ENCODE measurements at regions not wholly inside any gene's neighbourhood (a gene's known extent, or its start where the extent isn't known, plus 50 kb on each side); places are given as distances from the start of the nearest gene placed in this dataset.

DNA sequence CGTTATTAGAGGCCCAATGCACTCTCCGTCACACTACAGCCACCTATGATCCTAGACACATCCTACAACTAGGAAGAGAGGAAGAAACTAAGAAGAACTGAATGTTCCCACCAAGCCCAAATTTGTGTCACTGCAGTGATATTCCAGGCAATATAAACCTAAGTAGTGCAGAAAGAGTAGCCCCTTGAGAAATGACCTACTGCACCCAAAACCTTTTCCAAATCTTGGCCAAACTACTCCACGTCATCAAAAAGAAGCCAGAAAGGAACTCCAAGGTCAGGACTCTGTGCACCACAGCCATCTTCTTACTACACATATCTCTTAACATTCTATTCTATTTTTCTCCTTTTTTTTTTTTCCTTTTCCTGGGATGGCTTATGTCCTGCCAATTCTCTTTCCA, 60.2 kb downstream of the ADAMTS1 start:
- Mint-ChIP-seq H3K9me3 (no peaks in the 10 kb centered on the region), H3K36me3 (ENCODE audit: low read depth) (no peaks in the 10 kb centered on the region), H3K27me3 (no peaks in the 10 kb centered on the region), H3K27ac (no peak overlapping the region), H3K4me3 (no peak overlapping the region), H3K4me1 (no peaks in the 10 kb centered on the region)
- no peak for DNase-seq
- no peak for ATAC-seq

DNA sequence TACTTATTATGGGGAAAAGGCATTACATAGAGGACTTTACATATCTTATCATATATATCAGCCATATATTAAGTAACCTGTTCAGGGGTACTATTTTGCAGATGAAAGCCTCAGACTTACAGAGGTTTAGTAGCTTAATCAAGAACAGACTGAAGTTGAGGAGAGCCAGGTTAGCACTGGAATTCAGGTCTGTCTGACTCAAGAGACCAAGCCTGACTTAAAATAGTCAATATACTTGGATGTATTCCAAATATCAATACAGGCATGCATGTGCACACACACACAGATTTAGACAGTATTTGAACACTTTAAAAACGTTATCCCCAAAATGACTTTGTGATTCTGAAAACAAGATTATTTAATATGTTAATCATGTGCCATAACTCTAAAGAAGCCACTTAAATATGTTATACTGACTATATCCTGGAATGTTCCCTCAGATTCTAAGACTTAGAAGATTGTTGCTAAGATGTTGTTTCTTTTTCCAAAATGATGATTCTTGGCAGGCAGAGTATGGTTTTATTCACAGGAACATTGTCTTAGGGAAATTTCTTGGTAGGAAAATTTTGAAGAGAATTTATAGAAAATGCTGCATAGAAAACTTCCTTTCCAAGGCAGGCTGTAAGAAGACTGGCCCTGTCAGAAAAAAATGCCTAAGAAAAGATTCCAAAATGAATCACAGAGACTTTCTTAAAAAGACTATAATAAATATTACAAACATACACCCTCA, 61.6 kb downstream of the ADAMTS1 start:
- ATAC-seq (no peak), DNase-seq (no peak)
- Mint-ChIP-seq H3K9me3 (no peaks in the 10 kb centered on the region), H3K4me3 (no peak overlapping the region), H3K36me3 (ENCODE audit: low read depth) (no peaks in the 10 kb centered on the region), H3K27me3 (no peaks in the 10 kb centered on the region), H3K27ac (no peak overlapping the region), H3K4me1 (no peaks in the 10 kb centered on the region)

DNA sequence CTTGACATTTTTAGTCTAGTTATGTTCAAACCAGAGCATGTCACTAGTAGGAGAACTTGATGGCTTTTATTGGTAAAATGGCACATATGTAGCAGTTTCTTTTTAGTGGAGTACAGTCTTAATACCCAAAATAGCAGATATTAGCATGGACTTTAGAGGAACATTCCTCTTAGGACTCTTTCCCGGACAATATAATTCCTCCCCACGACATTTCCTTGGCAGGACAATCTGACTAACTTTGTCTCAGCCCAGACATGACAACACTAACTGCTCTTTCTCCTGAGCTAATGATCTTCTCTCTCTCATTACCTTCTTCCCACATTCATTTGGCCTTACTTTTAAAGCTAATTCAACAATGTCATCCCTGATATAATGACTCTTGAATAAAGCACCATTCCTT, 62.5 kb downstream of the ADAMTS1 start:
- no peaks in the 10 kb centered on the region for H3K27me3 Mint-ChIP-seq
- no peak for DNase-seq
- H3K4me3 Mint-ChIP-seq, result no peak overlapping the region
- no peaks in the 10 kb centered on the region for H3K9me3 Mint-ChIP-seq
- no peak for ATAC-seq
- H3K4me1 Mint-ChIP-seq, result no peaks in the 10 kb centered on the region
- H3K36me3 Mint-ChIP-seq (ENCODE audit: low read depth), result no peaks in the 10 kb centered on the region
- no peak overlapping the region for H3K27ac Mint-ChIP-seq

DNA sequence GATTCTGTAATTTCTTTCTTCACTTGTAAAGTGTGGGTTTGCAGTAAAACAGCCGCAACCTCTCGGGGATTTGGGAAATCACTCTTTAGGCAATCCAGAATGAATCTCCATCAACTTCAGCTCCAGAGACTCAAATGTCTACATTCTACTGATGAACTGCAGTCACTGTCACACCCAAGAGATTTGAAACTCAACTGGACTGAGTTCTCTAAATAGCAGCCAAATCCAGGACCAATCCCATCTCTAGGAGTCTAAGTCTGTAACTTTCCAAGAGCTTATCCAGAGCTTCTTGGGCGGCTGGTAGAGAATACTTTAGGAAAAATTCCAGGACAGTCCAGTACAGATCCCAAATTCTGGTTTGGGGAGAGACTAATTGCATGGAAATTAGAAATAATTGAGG, 62.9 kb downstream of the ADAMTS1 start:
- Mint-ChIP-seq H3K4me1 (no peaks in the 10 kb centered on the region), H3K4me3 (no peak overlapping the region), H3K9me3 (no peaks in the 10 kb centered on the region), H3K27me3 (no peaks in the 10 kb centered on the region), H3K36me3 (ENCODE audit: low read depth) (no peaks in the 10 kb centered on the region), H3K27ac (no peak overlapping the region)
- DNase-seq (no peak), ATAC-seq (no peak)

DNA sequence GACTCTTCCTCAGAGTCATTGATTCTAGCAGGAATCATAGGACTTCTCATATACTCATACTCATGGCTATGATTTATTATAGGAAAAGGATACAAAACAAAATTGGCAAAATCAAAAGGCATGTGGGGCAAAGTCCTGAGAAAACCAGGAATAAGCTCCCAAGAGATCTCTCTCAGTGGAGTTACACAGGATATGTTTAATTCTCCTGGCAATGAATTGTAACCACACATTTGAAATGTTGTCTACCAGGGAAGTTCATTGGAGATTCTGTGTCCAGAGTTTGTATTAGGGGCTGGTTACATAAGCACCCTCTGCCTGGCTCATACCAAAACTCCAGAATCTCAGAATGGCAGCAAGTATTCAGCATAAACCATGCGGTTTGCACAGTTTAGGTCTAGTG, 63.9 kb downstream of the ADAMTS1 start:
- DNase-seq, result no peak
- no peak overlapping the region for H3K27ac Mint-ChIP-seq
- ATAC-seq, result no peak
- no peaks in the 10 kb centered on the region for H3K27me3 Mint-ChIP-seq
- no peaks in the 10 kb centered on the region for H3K9me3 Mint-ChIP-seq
- no peaks in the 10 kb centered on the region for H3K4me1 Mint-ChIP-seq
- no peak overlapping the region for H3K4me3 Mint-ChIP-seq
- no peaks in the 10 kb centered on the region for H3K36me3 Mint-ChIP-seq (ENCODE audit: low read depth)

DNA sequence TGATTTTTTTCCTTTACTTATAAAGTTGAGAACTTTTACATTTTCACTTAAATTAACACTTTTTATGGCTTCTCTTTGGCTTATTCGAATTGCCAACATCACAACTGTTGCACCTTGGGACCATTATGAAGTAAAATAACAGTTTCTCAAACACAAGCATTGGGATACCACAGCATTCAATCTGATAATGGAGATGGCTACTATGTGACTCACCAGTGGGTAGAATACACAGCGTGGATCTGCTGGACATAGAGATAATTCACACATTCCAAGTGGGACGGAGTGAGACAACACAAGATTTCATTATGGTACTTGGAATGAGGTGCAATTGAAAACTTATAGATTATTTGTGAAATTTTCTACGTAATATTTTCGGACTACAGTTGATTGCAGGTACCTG, 68.0 kb downstream of the ADAMTS1 start:
- H3K27me3 Mint-ChIP-seq, result no peaks in the 10 kb centered on the region
- no peak overlapping the region for H3K27ac Mint-ChIP-seq
- H3K9me3 Mint-ChIP-seq, result no peaks in the 10 kb centered on the region
- H3K4me3 Mint-ChIP-seq, result no peak overlapping the region
- H3K4me1 Mint-ChIP-seq, result no peaks in the 10 kb centered on the region
- DNase-seq (no peak), ATAC-seq (no peak)
- no peaks in the 10 kb centered on the region for H3K36me3 Mint-ChIP-seq (ENCODE audit: low read depth)

DNA sequence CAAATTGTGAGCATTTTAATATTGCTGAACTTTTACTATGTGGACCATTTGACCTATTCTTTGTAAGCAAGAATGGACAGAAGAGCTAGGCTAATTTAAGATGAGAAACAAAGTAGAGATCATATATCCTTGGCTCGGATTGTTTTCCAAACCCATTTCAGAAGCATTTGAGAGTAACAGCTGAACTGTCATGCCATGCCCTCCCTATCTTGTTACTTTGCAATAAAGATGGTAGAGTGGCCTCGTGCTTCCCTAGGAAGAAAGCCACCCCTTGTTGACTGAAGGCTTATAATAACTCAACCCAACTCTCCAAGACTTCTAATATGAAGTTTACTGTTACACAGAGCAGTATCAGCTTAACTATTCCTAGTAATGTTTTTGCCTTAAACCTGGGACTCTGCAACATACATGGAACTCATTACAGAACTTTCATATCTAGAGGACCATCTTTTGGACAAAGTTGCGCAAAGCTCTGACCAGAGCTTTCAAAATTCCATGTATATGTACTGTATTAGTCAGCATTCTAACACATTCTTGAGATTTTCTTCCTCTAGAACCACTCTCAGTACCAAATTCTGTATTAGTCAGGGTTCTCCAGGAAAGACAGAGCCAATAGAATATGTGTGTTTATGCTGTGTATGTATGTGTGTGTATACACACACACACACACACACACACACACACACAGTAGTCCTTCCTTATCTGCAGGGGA, 68.7 kb downstream of the ADAMTS1 start:
- DNase-seq (no peak), ATAC-seq (no peak)
- Mint-ChIP-seq H3K27ac (no peak overlapping the region), H3K4me1 (no peaks in the 10 kb centered on the region), H3K9me3 (no peaks in the 10 kb centered on the region), H3K27me3 (no peaks in the 10 kb centered on the region), H3K4me3 (no peak overlapping the region), H3K36me3 (ENCODE audit: low read depth) (no peaks in the 10 kb centered on the region)

DNA sequence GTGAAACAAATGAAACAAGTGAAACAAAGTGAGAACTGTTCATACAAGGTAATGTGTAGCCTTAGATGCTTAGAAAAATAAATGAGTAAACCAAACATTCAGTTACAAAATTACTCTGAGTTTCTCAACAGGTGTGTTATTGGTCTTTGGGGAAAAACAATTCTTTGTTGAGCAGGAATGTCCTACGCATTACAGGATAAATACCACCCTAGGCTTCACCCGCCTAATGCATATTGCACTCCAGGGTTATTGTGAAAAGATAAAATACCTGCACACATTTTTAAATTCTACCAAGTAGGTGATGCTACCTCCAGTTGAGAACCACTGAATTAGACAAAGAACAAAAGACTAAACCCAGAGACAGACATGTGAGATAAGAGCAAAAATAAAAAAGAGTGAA, 72.2 kb downstream of the ADAMTS1 start:
- H3K36me3 Mint-ChIP-seq (ENCODE audit: low read depth), result no peaks in the 10 kb centered on the region

DNA sequence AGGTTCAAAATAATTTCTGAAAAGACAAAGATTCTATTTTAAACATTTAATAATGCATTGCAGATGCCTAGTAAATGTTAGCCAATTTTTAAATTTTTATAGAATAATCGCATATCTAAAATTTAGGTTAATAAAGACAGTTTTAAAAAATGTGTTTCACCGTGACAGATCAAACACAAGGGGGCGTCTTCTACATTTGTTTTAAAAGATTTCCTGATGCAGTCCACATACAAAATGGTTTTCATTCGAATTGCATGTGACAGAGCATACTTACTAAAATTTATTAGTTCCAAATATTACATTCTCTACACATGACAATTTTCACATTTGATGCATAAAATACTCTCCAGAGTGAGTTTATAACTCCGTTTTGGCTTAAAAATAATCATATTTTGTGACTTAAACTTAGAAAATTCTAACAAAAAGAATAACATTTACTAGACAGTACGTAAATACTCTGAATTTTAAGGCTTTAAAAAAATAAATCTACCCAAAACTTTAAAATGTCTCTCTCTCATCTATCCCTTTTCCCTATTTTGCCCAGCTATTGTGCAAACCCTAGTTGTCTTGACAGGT, 75.5 kb downstream of the ADAMTS1 start:
- Mint-ChIP-seq H3K27me3 (no peaks in the 10 kb centered on the region), H3K27ac (no peak overlapping the region), H3K4me1 (no peaks in the 10 kb centered on the region), H3K4me3 (no peak overlapping the region), H3K9me3 (no peaks in the 10 kb centered on the region), H3K36me3 (ENCODE audit: low read depth) (no peaks in the 10 kb centered on the region)
- DNase-seq, result no peak
- ATAC-seq, result no peak

More for the DNA sequence above, 72.2 kb downstream of the ADAMTS1 start:
- Mint-ChIP-seq H3K4me1 (no peaks in the 10 kb centered on the region), H3K27ac (no peak overlapping the region), H3K4me3 (no peak overlapping the region), H3K27me3 (no peaks in the 10 kb centered on the region), H3K9me3 (no peaks in the 10 kb centered on the region)
- ATAC-seq, result no peak
- DNase-seq, result no peak

DNA sequence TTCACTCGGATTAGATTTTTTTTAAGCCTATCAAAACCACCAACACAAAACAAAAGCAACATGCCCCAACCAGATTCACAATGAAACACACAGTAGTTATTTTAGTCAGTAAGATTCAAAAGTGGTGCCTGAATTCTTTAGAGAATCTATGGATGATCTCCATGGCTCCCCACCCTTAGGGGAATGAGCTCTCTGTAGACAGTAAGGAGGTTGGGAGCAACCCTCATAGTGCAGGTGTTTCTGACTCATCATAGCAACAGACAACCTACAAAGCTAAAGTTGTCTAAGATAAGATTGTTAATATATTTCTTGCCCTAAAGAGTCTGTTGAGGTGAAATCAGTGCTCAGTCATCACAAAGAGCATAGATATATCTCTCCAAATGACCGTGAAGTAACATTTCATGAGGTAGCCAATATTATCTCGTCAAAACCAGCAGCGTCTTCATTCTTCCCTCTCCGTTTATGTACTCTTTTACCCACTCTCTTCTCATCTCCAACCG, 78.3 kb downstream of the ADAMTS1 start:
- Mint-ChIP-seq H3K4me3 (no peak overlapping the region), H3K27me3 (no peaks in the 10 kb centered on the region), H3K36me3 (ENCODE audit: low read depth) (no peaks in the 10 kb centered on the region), H3K27ac (no peak overlapping the region), H3K9me3 (no peaks in the 10 kb centered on the region), H3K4me1 (no peaks in the 10 kb centered on the region)
- DNase-seq, result no peak
- no peak for ATAC-seq

DNA sequence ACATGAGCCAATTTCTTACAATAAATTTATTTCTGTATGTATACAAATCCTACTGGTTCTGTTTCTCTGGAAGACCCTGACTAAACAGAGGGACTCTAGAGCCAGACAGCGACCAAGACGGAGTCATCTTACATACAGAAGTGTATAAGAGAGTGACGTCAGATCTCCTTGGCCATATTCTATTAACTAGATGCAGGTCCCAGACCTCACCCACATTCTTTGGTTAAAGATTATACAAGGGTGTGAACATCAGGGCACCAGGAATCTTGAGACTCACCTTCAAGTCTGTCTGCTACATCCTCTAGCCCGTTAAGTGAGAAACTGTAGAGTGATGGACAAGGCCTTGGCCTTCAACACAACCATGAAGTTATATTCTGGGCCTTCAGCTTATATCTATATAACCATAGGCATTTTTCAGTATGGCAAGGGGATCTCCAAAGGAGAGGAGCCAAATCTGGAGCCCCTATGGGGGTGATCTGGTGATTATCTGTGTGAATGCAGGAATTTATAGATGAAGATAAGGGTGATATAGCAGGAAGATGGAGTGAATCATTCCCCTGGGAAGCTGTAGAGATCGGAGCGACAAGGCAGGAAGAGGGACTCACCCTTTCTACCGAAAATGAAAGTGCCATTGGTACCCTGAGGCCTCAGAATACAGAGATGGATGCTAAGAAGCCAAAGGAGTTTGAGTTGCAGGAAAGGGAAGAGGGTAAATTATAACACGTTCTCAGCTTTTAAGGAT, 83.9 kb downstream of the ADAMTS1 start:
- Mint-ChIP-seq H3K9me3 (no peaks in the 10 kb centered on the region), H3K27ac (no peak overlapping the region), H3K27me3 (no peaks in the 10 kb centered on the region), H3K36me3 (ENCODE audit: low read depth) (no peaks in the 10 kb centered on the region), H3K4me3 (no peak overlapping the region), H3K4me1 (no peaks in the 10 kb centered on the region)
- no peak for ATAC-seq
- DNase-seq, result no peak

DNA sequence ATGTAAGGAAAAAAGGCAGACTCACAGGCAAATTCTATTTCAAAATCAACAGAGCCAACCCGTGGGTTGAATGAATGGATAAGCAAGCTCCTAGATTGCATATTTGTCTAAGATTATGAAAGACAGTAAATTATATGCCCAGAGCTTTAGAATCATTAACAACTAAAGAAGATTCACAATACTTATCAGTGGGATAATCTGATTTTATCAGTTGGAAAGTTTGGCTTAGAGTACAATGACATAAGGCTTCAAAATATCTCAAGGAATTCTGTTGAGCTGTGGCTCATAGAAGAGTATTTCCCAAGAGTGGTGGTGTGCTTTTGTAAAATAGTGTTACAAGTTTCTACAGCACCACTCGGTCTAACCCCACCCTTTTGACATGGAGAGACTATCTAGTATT, 85.5 kb downstream of the ADAMTS1 start:
- Mint-ChIP-seq H3K4me1 (no peaks in the 10 kb centered on the region), H3K36me3 (ENCODE audit: low read depth) (no peaks in the 10 kb centered on the region), H3K27me3 (no peaks in the 10 kb centered on the region), H3K9me3 (no peaks in the 10 kb centered on the region), H3K4me3 (no peak overlapping the region), H3K27ac (no peak overlapping the region)
- ATAC-seq (no peak), DNase-seq (no peak)

DNA sequence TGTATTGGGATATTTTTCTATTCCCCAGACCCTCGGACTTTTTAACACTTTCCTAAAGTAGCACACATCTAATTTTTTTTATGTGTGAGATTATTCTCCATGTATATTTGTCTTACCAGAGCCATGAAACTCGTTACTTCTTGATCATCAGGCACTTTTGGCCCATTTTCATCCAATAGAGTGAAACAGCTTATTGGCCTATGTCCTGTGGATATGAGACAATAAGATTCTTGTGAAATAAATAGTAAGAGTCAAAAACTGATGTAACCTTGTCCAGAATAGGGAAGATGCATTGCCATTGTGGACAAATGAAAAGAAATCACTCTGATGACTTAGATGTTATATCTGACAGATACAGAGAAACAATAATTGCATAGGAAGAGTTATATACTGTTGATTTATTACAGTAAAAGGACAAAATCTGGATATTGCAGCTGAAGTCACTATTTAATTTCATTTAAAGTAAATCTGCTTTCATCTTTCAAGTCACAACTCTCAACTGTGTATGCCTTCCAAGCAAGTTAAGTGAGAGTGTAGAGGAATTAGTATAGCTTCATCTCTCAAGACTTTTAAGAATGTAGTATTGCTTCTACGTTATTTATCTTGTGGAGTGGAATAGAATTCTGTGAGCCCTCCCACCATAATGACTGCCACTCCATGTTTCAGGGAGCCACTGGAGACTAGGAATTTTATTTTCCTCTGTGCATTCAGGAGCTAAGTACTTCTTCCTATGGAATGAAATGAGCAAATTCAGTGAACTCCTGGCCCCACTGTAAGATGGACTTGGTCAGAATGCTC, 86.9 kb downstream of the ADAMTS1 start:
- H3K27me3 Mint-ChIP-seq, result peaks cover 4% of the 10 kb centered on the region
- DNase-seq, result no peak
- H3K9me3 Mint-ChIP-seq, result no peaks in the 10 kb centered on the region
- ATAC-seq, result no peak
- no peaks in the 10 kb centered on the region for H3K4me1 Mint-ChIP-seq
- H3K27ac Mint-ChIP-seq, result no peak overlapping the region
- H3K36me3 Mint-ChIP-seq (ENCODE audit: low read depth), result no peaks in the 10 kb centered on the region
- H3K4me3 Mint-ChIP-seq, result no peak overlapping the region

DNA sequence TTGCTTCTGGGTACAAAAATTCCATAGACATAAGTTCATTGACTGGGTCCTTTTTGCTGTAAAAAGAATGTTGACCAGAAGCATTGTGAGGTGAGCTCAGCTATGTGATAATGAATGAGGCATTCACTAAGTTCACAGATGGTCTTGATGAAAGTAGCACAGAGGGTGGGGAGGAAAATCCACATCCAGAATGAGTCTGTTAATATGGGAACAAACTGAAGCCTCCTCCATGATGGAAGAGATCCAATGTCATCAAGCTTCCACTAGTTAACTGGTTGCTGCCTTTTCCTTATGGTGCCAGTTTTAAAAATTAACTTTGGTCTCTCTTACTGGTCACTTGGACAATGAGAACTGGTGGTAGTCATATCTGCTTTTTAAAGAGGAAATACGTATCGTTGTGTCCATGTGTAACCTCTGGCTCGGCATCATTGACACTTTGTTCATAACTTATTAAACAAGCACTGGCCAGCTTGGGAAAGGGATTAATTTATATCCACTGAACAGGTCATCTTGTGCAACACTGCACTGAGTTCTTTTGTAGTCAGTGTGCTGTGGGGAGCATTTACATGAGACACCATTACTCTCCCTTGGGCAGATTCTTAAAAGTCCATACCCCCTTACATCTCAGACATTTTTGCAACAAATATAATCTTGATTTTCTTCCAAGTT, 88.6 kb downstream of the ADAMTS1 start:
- H3K4me3 Mint-ChIP-seq, result no peak overlapping the region
- ATAC-seq (no peak), DNase-seq (no peak)
- no peaks in the 10 kb centered on the region for H3K4me1 Mint-ChIP-seq
- no peak overlapping the region for H3K27ac Mint-ChIP-seq
- H3K27me3 Mint-ChIP-seq, result peaks cover 6% of the 10 kb centered on the region
- no peaks in the 10 kb centered on the region for H3K36me3 Mint-ChIP-seq (ENCODE audit: low read depth)
- H3K9me3 Mint-ChIP-seq, result no peaks in the 10 kb centered on the region

Measured in activated naive CD8-positive, alpha-beta T cell treated with anti-CD3 and anti-CD28 coated beads, Interleukin-2, amount 50 U/mL, for 24 hours (primary cell).